Bronchial epithelial cell (primary cell): ENCODE measurements at regions not wholly inside any gene's neighbourhood (a gene's known extent, or its start where the extent isn't known, plus 50 kb on each side); places are given as distances from the start of the nearest gene placed in this dataset.

ENCODE experiments used
- DNase-seq: peaks from one replicate; pipeline ENCODE4 v3.0.0-alpha.2; 2010; ENCODE audit warnings: low read depth
- FAIRE-seq: peaks from 2 replicates; lab custom pipeline; 2011; peaks lifted over from hg19 to GRCh38; lab: Jason Lieb, UNC
- H3K27me3 ChIP-seq: 2 replicates; pipeline ENCODE4 v1.5.1; 2011; ENCODE audit warnings: low read length; ENCODE audit not compliant: control insufficient read depth, insufficient read depth
- H3K36me3 ChIP-seq: 2 replicates; pipeline ENCODE4 v1.5.1; 2011; ENCODE audit warnings: low read length; ENCODE audit not compliant: control insufficient read depth, insufficient read depth
- H3K4me3 ChIP-seq: 2 replicates; pipeline ENCODE4 v1.5.1; 2011; ENCODE audit warnings: mild to moderate bottlenecking, low read depth, low read length, control low read depth
- CTCF ChIP-seq: IDR thresholded peaks from 2 replicates; pipeline ENCODE4 v1.5.1; 2011; ENCODE audit warnings: mild to moderate bottlenecking, moderate library complexity, low read length, control low read depth, inconsistent platforms; ENCODE audit not compliant: insufficient read depth, severe bottlenecking

GRCh38 chr11:122331079-122331478, 215.1 kb upstream of the BLID start:
- TF ChIP-seq CTCF, result no peak
- Histone ChIP-seq H3K36me3 (no peaks in the 10 kb centered on the region), H3K27me3 (no peaks in the 10 kb centered on the region), H3K4me3 (no peak overlapping the region)
- peak; percentile 21 for DNase-seq
- FAIRE-seq, result no peak

GRCh38 chr11:122330279-122330965, 214.4 kb upstream of the BLID start:
- H3K36me3 ChIP-seq, result no peaks in the 10 kb centered on the region
- DNase-seq (no peak), FAIRE-seq (no peak)
- no peak overlapping the region for H3K4me3 ChIP-seq
- H3K27me3 ChIP-seq, result no peaks in the 10 kb centered on the region
- TF ChIP-seq CTCF, result no peak

GRCh38 chr11:122327528-122327927, 211.5 kb upstream of the BLID start:
- H3K4me3 ChIP-seq, result no peak overlapping the region
- no peak for TF ChIP-seq CTCF
- FAIRE-seq, result no peak

GRCh38 chr11:122323754-122324421, 207.9 kb upstream of the BLID start:
- no peaks in the 10 kb centered on the region for H3K27me3 ChIP-seq
- H3K36me3 ChIP-seq, result no peaks in the 10 kb centered on the region
- no peak for TF ChIP-seq CTCF
- no peak for DNase-seq
- FAIRE-seq, result no peak
- H3K4me3 ChIP-seq, result no peak overlapping the region

More at GRCh38 chr11:122327528-122327927, 211.5 kb upstream of the BLID start:
- Histone ChIP-seq H3K36me3 (no peaks in the 10 kb centered on the region), H3K27me3 (no peaks in the 10 kb centered on the region)
- no peak for DNase-seq

- Histone ChIP-seq H3K27me3 (no peaks in the 10 kb centered on the region), H3K4me3 (no peak overlapping the region), H3K36me3 (no peaks in the 10 kb centered on the region)
- TF ChIP-seq CTCF, result no peak
- FAIRE-seq, result peak; percentile 72
- no peak for DNase-seq
These were observed 206.3 kb upstream of the BLID start for GRCh38 chr11:122322329-122322728.

GRCh38 chr11:122320671-122321070, 204.7 kb upstream of the BLID start:
- H3K27me3 ChIP-seq, result no peaks in the 10 kb centered on the region
- H3K4me3 ChIP-seq, result no peak overlapping the region
- DNase-seq, result no peak
- TF ChIP-seq CTCF, result no peak
- FAIRE-seq, result no peak
- H3K36me3 ChIP-seq, result no peaks in the 10 kb centered on the region
